CD4-positive, alpha-beta memory T cell (primary cell): ENCODE measurements at regions not wholly inside any gene's neighbourhood (a gene's known extent, or its start where the extent isn't known, plus 50 kb on each side); places are given as distances from the start of the nearest gene placed in this dataset.
"Not testable (repeated sequence)": the region's sequence is repeated elsewhere in the genome, so short reads cannot be mapped to it uniquely, and the experiment has no call there.

Experiments used
- CTCF ChIA-PET: fragments of 350-600 bp; sonication (Branson Sonifier 250); formaldehyde crosslinking; loops from one replicate; lab custom pipeline; 2021; ENCODE audit warnings: inconsistent platforms; ENCODE audit not compliant: partially characterized antibody; lab: Charles Lee
- POLR2A ChIA-PET: fragments of 350-600 bp; sonication (Branson Sonifier 250); formaldehyde crosslinking; loops from one replicate; lab custom pipeline; 2021; ENCODE audit not compliant: partially characterized antibody; lab: Charles Lee
- DNase-seq, 5 donors: peaks; one replicate each; pipeline versions ENCODE4 v3.0.0 to v3.0.0-alpha.2; 2020 to 2022; ENCODE audit warnings: mixed read lengths in 1 of 5
- H3K27ac ChIP-seq: one replicate; pipeline ENCODE4 v1.7.0; 2013; ENCODE audit warnings: low read depth, low read length
- H3K27me3 ChIP-seq: 2 replicates; pipeline ENCODE4 v1.7.0; 2013; ENCODE audit warnings: mild to moderate bottlenecking, low read length, moderate library complexity; ENCODE audit not compliant: insufficient read depth
- H3K36me3 ChIP-seq: 2 replicates; pipeline ENCODE4 v1.7.0; 2013; ENCODE audit warnings: mild to moderate bottlenecking, low read length, moderate library complexity; ENCODE audit not compliant: insufficient read depth
- H3K4me1 ChIP-seq: 2 replicates; pipeline ENCODE4 v1.7.0; 2013; ENCODE audit warnings: mild to moderate bottlenecking, low read length, moderate library complexity; ENCODE audit not compliant: insufficient read depth
- H3K4me3 ChIP-seq, 2 donors: one replicate each; pipeline ENCODE4 v1.7.0; 2013; ENCODE audit warnings: low read length in 2 of 2, mild to moderate bottlenecking in 1 of 2
- H3K9me3 ChIP-seq, 2 donors: one replicate each; pipeline ENCODE4 v1.7.0; 2013; ENCODE audit warnings: low read length in 2 of 2, control low read depth in 1 of 2; ENCODE audit not compliant: control insufficient read depth in 1 of 2
- H3K27ac Mint-ChIP-seq, 7 donors: one replicate each; pipeline ENCODE4 v1.8.0; 2020 to 2021; ENCODE audit warnings: mixed read lengths in 7 of 7, mild to moderate bottlenecking in 6 of 7, inconsistent platforms in 3 of 7, moderate library complexity in 3 of 7
- H3K27me3 Mint-ChIP-seq, 2 donors: one replicate each; pipeline ENCODE4 v1.8.0; 2020 to 2021; ENCODE audit warnings: mixed read lengths in 2 of 2
- H3K36me3 Mint-ChIP-seq, 2 donors: one replicate each; pipeline ENCODE4 v1.8.0; 2020 to 2021; ENCODE audit warnings: mixed read lengths in 2 of 2, inconsistent platforms in 1 of 2, mild to moderate bottlenecking in 1 of 2
- H3K4me1 Mint-ChIP-seq, 4 donors: one replicate each; pipeline ENCODE4 v1.8.0; 2020 to 2021; ENCODE audit warnings: mixed read lengths in 4 of 4, mild to moderate bottlenecking in 1 of 4
- H3K4me3 Mint-ChIP-seq, 8 donors: one replicate each; pipeline ENCODE4 v1.8.0; 2020 to 2021; ENCODE audit warnings: mixed read lengths in 8 of 8, mild to moderate bottlenecking in 7 of 8, moderate library complexity in 6 of 8, inconsistent platforms in 3 of 8
- H3K9me3 Mint-ChIP-seq, 8 donors: one replicate each; pipeline ENCODE4 v1.8.0; 2020 to 2021; ENCODE audit warnings: mixed read lengths in 8 of 8, mild to moderate bottlenecking in 5 of 8, inconsistent platforms in 3 of 8, moderate library complexity in 1 of 8
- intact Hi-C: fragments of 100-400 bp; cut with micrococcal nuclease; formaldehyde crosslinking; loops from one replicate; pipeline ENCODE4 v1.15.1; 2023

GRCh38 chr9:42656789-42657188, 473.3 kb downstream of the SPATA31A6 start:
- H3K4me3 ChIP-seq, H3K27ac Mint-ChIP-seq, H3K27ac ChIP-seq, H3K27me3 Mint-ChIP-seq, H3K9me3 ChIP-seq, H3K9me3 Mint-ChIP-seq, DNase-seq, H3K4me1 Mint-ChIP-seq, H3K36me3 Mint-ChIP-seq, H3K4me3 Mint-ChIP-seq, H3K36me3 ChIP-seq, CTCF ChIA-PET, H3K4me1 ChIP-seq, POLR2A ChIA-PET, intact Hi-C loops, H3K27me3 ChIP-seq: not testable (repeated sequence)

GRCh38 chr9:42657496-42657895, 474.0 kb downstream of the SPATA31A6 start:
- H3K4me1 ChIP-seq, CTCF ChIA-PET, H3K4me3 Mint-ChIP-seq, H3K4me1 Mint-ChIP-seq, POLR2A ChIA-PET, DNase-seq, intact Hi-C loops, H3K36me3 Mint-ChIP-seq, H3K4me3 ChIP-seq, H3K27me3 Mint-ChIP-seq, H3K36me3 ChIP-seq, H3K27me3 ChIP-seq, H3K9me3 ChIP-seq, H3K27ac Mint-ChIP-seq, H3K27ac ChIP-seq, H3K9me3 Mint-ChIP-seq: not testable (repeated sequence)

GRCh38 chr9:42697146-42697545, 513.7 kb downstream of the SPATA31A6 start:
- CTCF ChIA-PET, H3K9me3 Mint-ChIP-seq, H3K36me3 Mint-ChIP-seq, H3K4me1 ChIP-seq, intact Hi-C loops, H3K4me1 Mint-ChIP-seq, H3K4me3 Mint-ChIP-seq, H3K27me3 ChIP-seq, POLR2A ChIA-PET, H3K27ac ChIP-seq, DNase-seq, H3K27ac Mint-ChIP-seq, H3K4me3 ChIP-seq, H3K36me3 ChIP-seq, H3K27me3 Mint-ChIP-seq, H3K9me3 ChIP-seq: not testable (repeated sequence)

- DNase-seq, H3K4me1 ChIP-seq, H3K4me1 Mint-ChIP-seq, H3K27ac ChIP-seq, H3K27me3 Mint-ChIP-seq, POLR2A ChIA-PET, CTCF ChIA-PET, H3K4me3 ChIP-seq, H3K36me3 ChIP-seq, H3K27ac Mint-ChIP-seq, H3K9me3 ChIP-seq, H3K9me3 Mint-ChIP-seq, H3K36me3 Mint-ChIP-seq, H3K4me3 Mint-ChIP-seq, H3K27me3 ChIP-seq, intact Hi-C loops: not testable (repeated sequence)
These were observed 519.4 kb downstream of the SPATA31A6 start for GRCh38 chr9:42702890-42703289.

- H3K4me3 Mint-ChIP-seq, result peak overlapping the region in 1 of 8 donors; percentile 88
- intact Hi-C loops, result not testable (repeated sequence)
- peak; percentile 44 to 59 (median 47) for DNase-seq
These were observed 541.7 kb downstream of the SPATA31A6 start for GRCh38 chr9:42724841-42725835.

GRCh38 chr9:42743030-42743814, 559.8 kb downstream of the SPATA31A6 start:
- H3K27me3 Mint-ChIP-seq, H3K36me3 ChIP-seq, H3K4me1 ChIP-seq, CTCF ChIA-PET, H3K27ac ChIP-seq, intact Hi-C loops, POLR2A ChIA-PET, H3K27ac Mint-ChIP-seq, H3K4me1 Mint-ChIP-seq, H3K36me3 Mint-ChIP-seq, H3K9me3 Mint-ChIP-seq, H3K27me3 ChIP-seq, H3K9me3 ChIP-seq, H3K4me3 ChIP-seq: not testable (repeated sequence)
- peak in 4 of 5 donors; percentile 38 to 57 (median 52) for DNase-seq
- H3K4me3 Mint-ChIP-seq, result peak overlapping the region in 1 of 8 donors; percentile 42

More at GRCh38 chr9:42724841-42725835, 541.7 kb downstream of the SPATA31A6 start:
- H3K9me3 ChIP-seq, H3K4me3 ChIP-seq, H3K27me3 Mint-ChIP-seq, H3K27me3 ChIP-seq, H3K4me1 ChIP-seq, H3K36me3 ChIP-seq, H3K9me3 Mint-ChIP-seq, CTCF ChIA-PET, H3K27ac ChIP-seq, H3K4me1 Mint-ChIP-seq, POLR2A ChIA-PET, H3K36me3 Mint-ChIP-seq: not testable (repeated sequence)
- peak overlapping the region in 1 of 7 donors; percentile 70 for H3K27ac Mint-ChIP-seq

- DNase-seq, H3K36me3 ChIP-seq, H3K9me3 Mint-ChIP-seq, POLR2A ChIA-PET, H3K9me3 ChIP-seq, CTCF ChIA-PET, H3K4me1 Mint-ChIP-seq, H3K4me1 ChIP-seq, H3K36me3 Mint-ChIP-seq, H3K27me3 Mint-ChIP-seq, H3K27ac ChIP-seq, H3K4me3 Mint-ChIP-seq, H3K27ac Mint-ChIP-seq, intact Hi-C loops, H3K27me3 ChIP-seq, H3K4me3 ChIP-seq: not testable (repeated sequence)
These were observed 573.8 kb downstream of the SPATA31A6 start for GRCh38 chr9:42757251-42757650.
